ENCODE measurements at regions not wholly inside any gene's neighbourhood (a gene's known extent, or its start where the extent isn't known, plus 50 kb on each side); places are given as distances from the start of the nearest gene placed in this dataset.
"Not testable (repeated sequence)": the region's sequence is repeated elsewhere in the genome, so short reads cannot be mapped to it uniquely, and the experiment has no call there.

- peaks cover 8% of the 10 kb centered on the region for H3K9me3 Mint-ChIP-seq (ENCODE audit: low read depth)
- H3K27me3 Mint-ChIP-seq (ENCODE audit: low read depth), result peaks cover 20% of the 10 kb centered on the region
- no peak overlapping the region for H3K4me3 Mint-ChIP-seq (ENCODE audit: unreplicated experiment)
- H3K27ac Mint-ChIP-seq (ENCODE audit: unreplicated experiment), result no peak overlapping the region
- no peaks in the 10 kb centered on the region for H3K36me3 Mint-ChIP-seq (ENCODE audit: low read depth)
- DNase-seq (ENCODE audit: low spot score), result no peak
- peaks cover 6% of the 10 kb centered on the region for H3K4me1 Mint-ChIP-seq (ENCODE audit: low read depth)
- no peak for TF ChIP-seq CTCF (IDR thresholded peaks at IDR 0.05)
Measured at GRCh38 chr20:40955326-40955725, 73.3 kb upstream of the TOP1 start.

- DNase-seq (ENCODE audit: low spot score); H3K36me3 Mint-ChIP-seq (ENCODE audit: low read depth); H3K4me3 Mint-ChIP-seq (ENCODE audit: unreplicated experiment); H3K27ac Mint-ChIP-seq (ENCODE audit: unreplicated experiment); H3K4me1 Mint-ChIP-seq (ENCODE audit: low read depth); H3K9me3 Mint-ChIP-seq (ENCODE audit: low read depth): not testable (repeated sequence)
- H3K27me3 Mint-ChIP-seq (ENCODE audit: low read depth), result peaks cover 19% of the 10 kb centered on the region
Measured at GRCh38 chr20:40955826-40956225, 72.8 kb upstream of the TOP1 start.

GRCh38 chr20:40956542-40957264 lies 71.9 kb upstream of the TOP1 start:
- Mint-ChIP-seq H3K4me3 (ENCODE audit: unreplicated experiment) (no peak overlapping the region), H3K27me3 (ENCODE audit: low read depth) (peaks cover 10% of the 10 kb centered on the region)

GRCh38 chr20:40957265-40957760 lies 71.3 kb upstream of the TOP1 start:
- no peak for TF ChIP-seq CTCF (IDR thresholded peaks at IDR 0.05)
- no peak overlapping the region for H3K4me3 Mint-ChIP-seq (ENCODE audit: unreplicated experiment)
- H3K9me3 Mint-ChIP-seq (ENCODE audit: low read depth), result peaks cover 8% of the 10 kb centered on the region
- no peaks in the 10 kb centered on the region for H3K36me3 Mint-ChIP-seq (ENCODE audit: low read depth)
- no peak overlapping the region for H3K27ac Mint-ChIP-seq (ENCODE audit: unreplicated experiment)
- peaks cover 4% of the 10 kb centered on the region for H3K27me3 Mint-ChIP-seq (ENCODE audit: low read depth)
- DNase-seq (ENCODE audit: low spot score), result no peak
- peaks cover 6% of the 10 kb centered on the region for H3K4me1 Mint-ChIP-seq (ENCODE audit: low read depth)

More at GRCh38 chr20:40956542-40957264, 71.9 kb upstream of the TOP1 start:
- TF ChIP-seq CTCF (IDR thresholded peaks at IDR 0.05), result no peak
- H3K36me3 Mint-ChIP-seq (ENCODE audit: low read depth), result no peaks in the 10 kb centered on the region
- no peak overlapping the region for H3K27ac Mint-ChIP-seq (ENCODE audit: unreplicated experiment)
- no peak for DNase-seq (ENCODE audit: low spot score)
- H3K9me3 Mint-ChIP-seq (ENCODE audit: low read depth), result peaks cover 8% of the 10 kb centered on the region
- H3K4me1 Mint-ChIP-seq (ENCODE audit: low read depth), result peaks cover 6% of the 10 kb centered on the region

GRCh38 chr20:40958598-40958997 lies 70.0 kb upstream of the TOP1 start:
- Mint-ChIP-seq H3K4me3 (ENCODE audit: unreplicated experiment) (no peak overlapping the region), H3K4me1 (ENCODE audit: low read depth) (peaks cover 6% of the 10 kb centered on the region), H3K27ac (ENCODE audit: unreplicated experiment) (no peak overlapping the region), H3K36me3 (ENCODE audit: low read depth) (no peaks in the 10 kb centered on the region), H3K9me3 (ENCODE audit: low read depth) (peaks cover 8% of the 10 kb centered on the region), H3K27me3 (ENCODE audit: low read depth) (peaks cover 2% of the 10 kb centered on the region)
- no peak for TF ChIP-seq CTCF (IDR thresholded peaks at IDR 0.05)
- DNase-seq (ENCODE audit: low spot score), result no peak
